Esophagus squamous epithelium (tissue), 5 donors: ENCODE measurements at regions not wholly inside any gene's neighbourhood (a gene's known extent, or its start where the extent isn't known, plus 50 kb on each side); places are given as distances from the start of the nearest gene placed in this dataset.

ENCODE experiments used
- DNase-seq: peaks from one replicate; lab custom pipeline; 2025; lab: John Stamatoyannopoulos, UW
- H3K27ac ChIP-seq, 4 donors: fragments of 200-600 bp; sonication (generic); one replicate each; pipeline ENCODE4 v1.5.1; 2016 to 2019; ENCODE audit warnings: mild to moderate bottlenecking in 1 of 4
- H3K27me3 ChIP-seq, 4 donors: fragments of 200-600 bp; sonication (generic); 1 replicate in 3 of 4; 2 replicates in 1 of 4; pipeline versions ENCODE4 v1.5.1 to v1.6.0; 2017 to 2021; ENCODE audit warnings: antibody characterized with exemption in 1 of 4
- H3K36me3 ChIP-seq, 3 donors: fragments of 200-600 bp; sonication (generic); one replicate each; pipeline ENCODE4 v1.5.1; 2016 to 2019
- H3K4me1 ChIP-seq, 3 donors: fragments of 200-600 bp; sonication (generic); one replicate each; pipeline ENCODE4 v1.5.1; 2017 to 2019
- H3K4me3 ChIP-seq, 4 donors: fragments of 200-600 bp; sonication (generic); 1 replicate in 3 of 4; 2 replicates in 1 of 4; pipeline ENCODE4 v1.5.1; 2016 to 2019; ENCODE audit warnings: mild to moderate bottlenecking in 2 of 4, moderate library complexity in 1 of 4
- H3K9me3 ChIP-seq, 3 donors: fragments of 200-600 bp; sonication (generic); one replicate each; pipeline ENCODE4 v1.5.1; 2016 to 2019
- POLR2A ChIP-seq, 4 donors: fragments of 450-650 bp; IDR thresholded peaks; one replicate each; pipeline ENCODE4 v1.6.1; 2017; ENCODE audit warnings: antibody characterized with exemption in 4 of 4, mild to moderate bottlenecking in 4 of 4, moderate library complexity in 3 of 4
- WGBS, 2 donors: methylation state at CpG; one replicate each; pipeline ENCODE4 v1.1.5; 2018; 5-methylcytosine and 5-hydroxymethylcytosine counted together
- intact Hi-C: fragments of 100-400 bp; cut with DNase I; formaldehyde crosslinking; loops from one replicate; pipeline ENCODE4 v1.15.0; 2022
- TF ChIP-seq, protein P1 (sequence below), 6 experiments: fragments of 450-650 bp in 4 of 6; fragments of 200-600 bp in 2 of 6; sonication (generic) in 2 of 6; IDR thresholded peaks; one replicate each; pipeline ENCODE4 v1.5.1; 2016 to 2019; ENCODE audit warnings: antibody characterized with exemption in 6 of 6, mild to moderate bottlenecking in 4 of 6, moderate library complexity in 4 of 6
- donor health status: DM: yes; HTN: yes; CAD: no.

DNA sequence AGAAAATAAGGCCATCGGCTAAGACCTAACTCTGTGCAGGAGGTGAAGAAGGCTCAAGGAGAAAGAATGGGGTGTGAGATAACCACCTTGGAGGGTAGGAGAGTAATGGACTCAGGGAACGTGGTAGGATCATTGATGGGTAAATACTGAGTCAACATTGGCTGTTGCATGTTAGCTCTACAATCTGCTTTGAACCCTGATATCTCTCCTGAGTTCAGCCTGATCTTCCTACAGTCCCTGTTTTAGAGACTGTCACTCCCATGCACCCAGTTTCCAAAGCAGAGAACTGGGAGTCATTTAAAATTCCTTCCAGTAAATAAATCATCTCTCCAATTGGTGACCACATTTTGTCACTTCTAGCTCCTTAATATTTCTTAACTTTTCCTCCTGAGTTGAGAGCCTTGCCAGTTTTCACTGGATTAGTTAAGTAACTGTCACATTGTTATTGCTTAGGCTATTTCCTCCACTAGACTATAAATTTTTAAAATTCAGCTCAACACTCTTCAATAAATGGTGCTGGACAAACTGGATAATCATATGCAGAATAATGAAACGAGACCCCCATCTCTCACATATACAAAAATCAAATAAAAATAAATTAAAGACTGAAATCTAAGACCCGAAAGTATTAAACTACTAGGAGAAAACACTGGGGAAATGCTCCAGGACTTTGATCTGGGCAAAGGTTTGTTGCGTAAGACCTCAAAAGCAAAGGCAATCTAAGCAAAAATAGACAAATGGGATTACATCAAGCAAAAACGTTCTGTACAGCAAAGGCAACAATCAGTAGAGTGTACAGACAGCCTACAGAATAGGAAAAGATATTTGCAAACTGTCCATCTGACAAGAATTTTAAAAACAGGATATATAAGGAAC is 138.9 kb upstream of the TMEM170B start:
- H3K27me3 ChIP-seq, result no peaks in the 10 kb centered on the region
- H3K4me1 ChIP-seq, result peaks cover 0 to 6% (median 0%) of the 10 kb centered on the region in 3 donors
- H3K27ac ChIP-seq, result no peak overlapping the region
- TF ChIP-seq, protein P1, sequence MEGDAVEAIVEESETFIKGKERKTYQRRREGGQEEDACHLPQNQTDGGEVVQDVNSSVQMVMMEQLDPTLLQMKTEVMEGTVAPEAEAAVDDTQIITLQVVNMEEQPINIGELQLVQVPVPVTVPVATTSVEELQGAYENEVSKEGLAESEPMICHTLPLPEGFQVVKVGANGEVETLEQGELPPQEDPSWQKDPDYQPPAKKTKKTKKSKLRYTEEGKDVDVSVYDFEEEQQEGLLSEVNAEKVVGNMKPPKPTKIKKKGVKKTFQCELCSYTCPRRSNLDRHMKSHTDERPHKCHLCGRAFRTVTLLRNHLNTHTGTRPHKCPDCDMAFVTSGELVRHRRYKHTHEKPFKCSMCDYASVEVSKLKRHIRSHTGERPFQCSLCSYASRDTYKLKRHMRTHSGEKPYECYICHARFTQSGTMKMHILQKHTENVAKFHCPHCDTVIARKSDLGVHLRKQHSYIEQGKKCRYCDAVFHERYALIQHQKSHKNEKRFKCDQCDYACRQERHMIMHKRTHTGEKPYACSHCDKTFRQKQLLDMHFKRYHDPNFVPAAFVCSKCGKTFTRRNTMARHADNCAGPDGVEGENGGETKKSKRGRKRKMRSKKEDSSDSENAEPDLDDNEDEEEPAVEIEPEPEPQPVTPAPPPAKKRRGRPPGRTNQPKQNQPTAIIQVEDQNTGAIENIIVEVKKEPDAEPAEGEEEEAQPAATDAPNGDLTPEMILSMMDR (IDR thresholded peaks at IDR 0.05), result no peak
- no peak for TF ChIP-seq POLR2A (IDR thresholded peaks at IDR 0.05)
- intact Hi-C loops, result no loop called here
- no peak overlapping the region for H3K4me3 ChIP-seq
- no peak for DNase-seq
- WGBS, 2 donors, result 69 to 71% methylated on average over 6 of the region's 6 CpGs
- H3K9me3 ChIP-seq, result no peaks in the 10 kb centered on the region
- H3K36me3 ChIP-seq, result no peaks in the 10 kb centered on the region

DNA sequence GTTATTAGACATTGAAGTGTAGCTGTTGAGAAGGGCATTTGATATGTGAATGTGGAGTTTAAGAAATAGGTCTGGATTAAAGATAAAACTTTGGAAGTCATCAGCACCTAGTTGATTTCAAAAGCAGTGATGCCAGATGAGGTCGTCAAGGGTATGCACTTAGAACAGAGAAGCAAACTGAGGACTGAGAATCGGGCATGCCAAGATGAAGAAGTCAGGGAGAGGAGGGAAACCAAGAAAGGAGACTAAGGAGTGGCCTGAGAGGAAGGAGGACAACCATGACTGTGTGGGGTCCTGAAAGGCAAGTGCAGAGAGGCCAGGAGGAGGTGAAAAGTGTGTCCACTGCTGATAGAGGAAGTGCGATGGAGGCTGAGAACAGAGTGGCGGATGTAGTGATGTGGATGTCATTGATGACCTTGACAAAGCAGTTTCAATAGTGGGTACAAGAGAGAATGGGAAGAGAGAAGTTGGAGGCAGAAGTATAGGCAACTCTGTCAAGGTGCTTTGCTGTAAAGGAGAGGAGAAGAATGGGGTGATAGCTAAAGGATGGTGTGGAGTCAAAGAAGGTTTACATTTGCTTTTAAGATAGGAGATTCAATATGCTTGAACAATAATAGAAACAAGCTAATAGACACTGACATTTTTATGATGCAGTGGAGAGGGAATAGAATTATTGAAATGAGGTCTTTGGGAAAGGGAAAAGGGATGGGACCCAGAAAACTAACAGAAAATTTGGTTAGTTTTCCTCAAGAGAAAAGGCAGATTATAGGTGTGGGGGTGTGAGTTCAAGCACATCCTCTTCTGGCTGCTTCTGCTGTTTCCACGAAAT is 139.7 kb upstream of the TMEM170B start:
- intact Hi-C loops, result no loop called here
- peaks cover 0 to 6% (median 0%) of the 10 kb centered on the region in 3 donors for H3K4me1 ChIP-seq
- no peaks in the 10 kb centered on the region for H3K36me3 ChIP-seq
- no peak overlapping the region for H3K4me3 ChIP-seq
- no peak overlapping the region for H3K27ac ChIP-seq
- WGBS, 2 donors, result 89 to 90% methylated on average over 5 of the region's 5 CpGs
- no peak for DNase-seq
- no peaks in the 10 kb centered on the region for H3K27me3 ChIP-seq
- TF ChIP-seq POLR2A (IDR thresholded peaks at IDR 0.05), result no peak
- TF ChIP-seq, protein P1 (IDR thresholded peaks at IDR 0.05), result no peak
- H3K9me3 ChIP-seq, result no peaks in the 10 kb centered on the region

DNA sequence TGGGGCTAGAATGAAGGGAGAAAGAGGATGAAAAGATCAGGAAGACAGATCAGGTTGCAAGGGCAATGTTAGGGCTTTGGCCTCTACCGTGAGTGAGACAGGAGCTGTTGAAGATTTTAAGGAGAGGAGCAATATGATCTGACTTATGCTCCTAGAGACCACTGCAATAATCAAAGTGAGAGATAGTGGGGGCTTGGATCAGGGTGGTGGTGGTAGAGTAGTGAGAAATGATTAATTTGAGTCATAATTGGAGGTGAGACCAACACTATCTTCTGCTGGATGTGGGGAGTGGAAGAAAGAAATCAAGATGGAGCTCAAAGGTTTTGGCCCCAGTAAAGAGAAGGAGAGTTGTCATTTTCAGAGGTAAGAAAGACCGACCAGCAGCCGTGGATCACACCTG is 140.7 kb upstream of the TMEM170B start:
- WGBS, 2 donors, result 82 to 100% methylated on average over 3 of the region's 3 CpGs
- TF ChIP-seq, protein P1 (IDR thresholded peaks at IDR 0.05), result no peak
- no peak for TF ChIP-seq POLR2A (IDR thresholded peaks at IDR 0.05)
- Histone ChIP-seq H3K27ac (no peak overlapping the region), H3K4me1 (peaks cover 0 to 6% (median 0%) of the 10 kb centered on the region in 3 donors), H3K4me3 (no peak overlapping the region), H3K27me3 (no peaks in the 10 kb centered on the region), H3K36me3 (no peaks in the 10 kb centered on the region), H3K9me3 (no peaks in the 10 kb centered on the region)
- DNase-seq, result no peak
- intact Hi-C loops, result no loop called here

DNA sequence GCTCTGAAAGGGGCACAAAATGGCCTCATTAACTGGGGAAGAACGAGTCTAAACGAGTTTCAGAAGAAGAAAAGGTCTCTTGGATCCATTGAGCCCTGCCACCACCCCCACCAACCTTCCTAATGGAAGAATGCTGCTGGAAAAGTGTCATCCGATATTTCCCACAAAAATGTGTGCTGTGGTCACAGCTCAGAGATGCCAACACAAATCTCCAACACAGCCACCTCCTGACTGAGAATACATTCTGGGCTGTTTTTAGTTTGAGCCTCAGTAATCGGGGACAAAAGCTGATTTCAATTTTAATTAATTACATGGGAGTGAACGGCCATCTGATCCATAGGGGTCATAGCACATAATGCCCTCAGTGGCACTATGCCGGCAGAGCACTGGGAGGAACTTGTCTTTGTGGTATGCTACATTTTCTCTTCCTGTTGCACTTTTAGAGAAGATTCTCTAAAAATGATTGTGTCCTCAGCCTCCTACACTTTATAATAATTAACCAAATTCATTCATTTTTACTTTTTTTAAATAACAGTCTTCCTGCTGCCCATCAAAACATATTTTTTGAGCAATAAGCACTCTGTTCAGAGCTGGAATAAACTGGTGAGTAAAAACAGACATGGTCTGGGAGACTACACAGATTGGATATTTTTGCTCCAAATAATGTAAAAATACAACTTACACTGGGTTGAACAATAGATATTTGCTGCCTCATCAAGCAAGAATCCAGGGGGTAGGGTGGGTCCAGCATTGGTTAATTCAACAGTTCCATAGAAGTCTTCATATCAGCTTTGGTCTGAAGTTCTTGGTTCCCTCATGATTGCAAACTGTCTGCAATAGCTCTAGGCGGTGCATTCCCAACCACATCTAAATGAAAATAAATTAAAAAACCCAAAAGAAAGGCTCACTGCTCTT is 143.6 kb upstream of the TMEM170B start:
- peak overlapping the region in 1 of 4 donors; percentile 51 for H3K27ac ChIP-seq
- no peaks in the 10 kb centered on the region for H3K27me3 ChIP-seq
- no peaks in the 10 kb centered on the region for H3K36me3 ChIP-seq
- intact Hi-C loops, result no loop called here
- H3K9me3 ChIP-seq, result no peaks in the 10 kb centered on the region
- TF ChIP-seq, protein P1 (IDR thresholded peaks at IDR 0.05), result no peak
- no peak for TF ChIP-seq POLR2A (IDR thresholded peaks at IDR 0.05)
- DNase-seq, result no peak
- peaks cover 0 to 6% (median 0%) of the 10 kb centered on the region in 3 donors for H3K4me1 ChIP-seq
- WGBS, 2 donors, result 80 to 89% methylated on average over 6 to 7 of the region's 7 CpGs
- no peak overlapping the region for H3K4me3 ChIP-seq
